RWPE1 (cell line): ENCODE measurements at regions not wholly inside any gene's neighbourhood (a gene's known extent, or its start where the extent isn't known, plus 50 kb on each side); places are given as distances from the start of the nearest gene placed in this dataset.

Experiments used
- CTCF ChIA-PET: fragments of 350-600 bp; sonication (Branson Sonifier 250); formaldehyde crosslinking; extraction: SDS; loops from one replicate; lab custom pipeline; 2021; lab: Yijun Ruan, JAX
- POLR2A ChIA-PET: fragments of 400-600 bp; formaldehyde crosslinking; extraction: SDS; loops from one replicate; lab custom pipeline; 2020; ENCODE audit warnings: antibody characterized with exemption; ENCODE audit not compliant: low non-redundant PET; lab: Yijun Ruan, JAX
- DNase-seq: peaks from one replicate; pipeline ENCODE4 v3.0.0; 2012; ENCODE audit warnings: low spot score
- H3K27ac ChIP-seq: fragments of 450-650 bp; 2 replicates; pipeline ENCODE4 v1.5.1; 2017
- TF ChIP-seq, protein P1 (sequence below): fragments of 450-650 bp; conservative IDR thresholded peaks from 2 replicates; pipeline ENCODE4 v1.5.1; 2017; ENCODE audit warnings: low read depth, mild to moderate bottlenecking

DNA sequence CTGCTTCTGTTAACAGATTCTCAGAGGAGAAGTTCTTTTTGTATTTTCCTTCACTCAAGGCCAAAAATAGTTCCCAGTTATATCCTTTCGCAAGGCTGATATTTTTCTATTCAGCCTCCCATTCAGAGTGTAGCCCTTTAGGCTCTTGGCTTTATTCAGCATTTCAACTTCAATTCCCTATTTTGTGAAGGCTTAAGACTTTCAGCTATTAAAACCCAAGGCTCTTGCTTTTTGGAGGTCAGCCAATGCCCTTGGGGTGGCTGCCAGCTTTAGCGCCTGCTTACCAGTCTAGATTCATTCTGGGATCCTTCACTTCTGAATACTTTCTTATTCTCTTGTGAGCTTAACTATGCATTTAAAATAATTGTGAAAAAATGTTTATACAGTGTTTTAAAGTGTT lies 57.3 kb upstream of the ADGRA3 start:
- ChIA-PET CTCF (no interaction called here), POLR2A (no interaction called here)
- TF ChIP-seq, protein P1, sequence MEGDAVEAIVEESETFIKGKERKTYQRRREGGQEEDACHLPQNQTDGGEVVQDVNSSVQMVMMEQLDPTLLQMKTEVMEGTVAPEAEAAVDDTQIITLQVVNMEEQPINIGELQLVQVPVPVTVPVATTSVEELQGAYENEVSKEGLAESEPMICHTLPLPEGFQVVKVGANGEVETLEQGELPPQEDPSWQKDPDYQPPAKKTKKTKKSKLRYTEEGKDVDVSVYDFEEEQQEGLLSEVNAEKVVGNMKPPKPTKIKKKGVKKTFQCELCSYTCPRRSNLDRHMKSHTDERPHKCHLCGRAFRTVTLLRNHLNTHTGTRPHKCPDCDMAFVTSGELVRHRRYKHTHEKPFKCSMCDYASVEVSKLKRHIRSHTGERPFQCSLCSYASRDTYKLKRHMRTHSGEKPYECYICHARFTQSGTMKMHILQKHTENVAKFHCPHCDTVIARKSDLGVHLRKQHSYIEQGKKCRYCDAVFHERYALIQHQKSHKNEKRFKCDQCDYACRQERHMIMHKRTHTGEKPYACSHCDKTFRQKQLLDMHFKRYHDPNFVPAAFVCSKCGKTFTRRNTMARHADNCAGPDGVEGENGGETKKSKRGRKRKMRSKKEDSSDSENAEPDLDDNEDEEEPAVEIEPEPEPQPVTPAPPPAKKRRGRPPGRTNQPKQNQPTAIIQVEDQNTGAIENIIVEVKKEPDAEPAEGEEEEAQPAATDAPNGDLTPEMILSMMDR, result no peak
- H3K27ac ChIP-seq, result no peak overlapping the region
- DNase-seq, result peak; percentile 6

DNA sequence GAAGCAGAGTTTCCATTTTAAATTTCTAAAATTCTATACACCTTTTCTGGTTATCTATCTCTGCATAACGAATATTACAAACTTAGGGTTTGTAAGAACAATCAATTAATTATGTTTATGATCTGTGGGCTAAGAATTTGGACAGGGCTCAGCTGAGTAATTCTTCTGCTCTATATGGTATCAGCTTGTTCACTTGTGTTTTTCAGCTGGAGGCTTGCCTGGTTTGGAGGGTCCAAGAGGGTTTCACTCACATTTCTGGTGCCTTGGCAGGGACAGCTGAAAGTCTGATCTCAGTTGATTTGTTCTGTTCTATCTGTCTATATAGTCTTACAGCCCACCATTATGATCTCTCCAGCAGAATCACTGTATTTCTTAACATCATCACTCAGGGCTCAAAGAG lies 57.8 kb upstream of the ADGRA3 start:
- no peak overlapping the region for H3K27ac ChIP-seq
- DNase-seq, result no peak
- CTCF ChIA-PET, result no interaction called here
- TF ChIP-seq, protein P1, result no peak
- POLR2A ChIA-PET, result no interaction called here

DNA sequence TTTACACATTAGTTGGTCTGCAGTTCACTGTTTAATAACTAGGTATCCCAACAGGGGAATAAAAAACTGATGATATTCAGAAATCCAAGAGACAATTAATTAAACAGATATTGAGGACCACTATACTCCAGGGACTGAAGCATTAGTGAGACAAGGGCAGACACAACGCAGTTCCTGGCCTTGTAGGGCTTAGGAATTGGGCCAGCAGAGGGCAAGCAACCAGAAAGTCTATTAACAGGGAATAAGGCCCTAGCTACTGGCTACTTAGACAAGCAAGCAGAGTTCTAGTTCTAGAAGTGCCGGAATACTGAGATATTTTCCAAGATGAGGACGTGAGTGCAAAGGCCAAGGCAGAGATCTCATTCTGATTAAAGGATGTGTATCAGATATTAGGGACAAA lies 58.6 kb upstream of the ADGRA3 start:
- CTCF ChIA-PET, result no interaction called here
- H3K27ac ChIP-seq, result no peak overlapping the region
- POLR2A ChIA-PET, result no interaction called here
- no peak for DNase-seq
- TF ChIP-seq, protein P1, result no peak

DNA sequence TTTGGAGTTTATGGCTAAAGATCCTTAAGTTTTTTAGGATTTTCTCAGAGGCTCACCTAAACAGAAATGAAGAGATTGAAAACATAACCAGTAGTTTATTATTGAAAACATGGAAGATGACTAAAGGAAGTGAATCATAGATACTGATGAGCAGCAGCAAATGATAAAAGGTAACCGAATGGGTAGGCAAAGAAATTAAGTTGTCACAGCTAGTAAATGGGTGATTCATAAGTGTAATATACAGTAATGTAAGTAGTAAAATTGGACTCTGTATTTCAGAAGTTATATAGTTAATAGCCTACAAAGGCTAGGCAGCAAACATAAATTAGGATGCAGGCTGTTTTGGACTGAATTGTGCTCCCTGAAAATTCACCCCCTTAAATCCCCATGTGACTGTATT lies 59.0 kb upstream of the ADGRA3 start:
- TF ChIP-seq, protein P1, result no peak
- DNase-seq, result peak; percentile 4
- POLR2A ChIA-PET, result no interaction called here
- CTCF ChIA-PET, result no interaction called here
- H3K27ac ChIP-seq, result no peak overlapping the region

DNA sequence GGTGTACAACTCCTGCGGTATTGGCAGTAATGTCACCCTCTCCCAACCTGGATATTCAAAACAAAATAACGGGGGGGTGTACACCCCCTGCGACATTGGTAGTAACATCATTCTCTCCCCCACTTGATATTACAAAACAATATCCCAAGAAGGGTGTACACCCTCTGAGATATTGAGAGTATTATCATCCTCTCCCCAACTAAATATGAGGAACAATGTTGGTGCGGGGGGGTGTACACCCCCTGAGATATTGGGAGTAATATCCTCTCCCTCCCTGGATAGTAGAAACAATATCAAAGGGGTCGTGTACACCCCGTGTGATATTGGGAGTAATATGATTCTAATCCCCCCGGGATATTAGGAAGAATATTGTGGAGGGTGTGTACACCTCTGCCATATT lies 71.4 kb upstream of the ADGRA3 start:
- DNase-seq, result no peak

DNA sequence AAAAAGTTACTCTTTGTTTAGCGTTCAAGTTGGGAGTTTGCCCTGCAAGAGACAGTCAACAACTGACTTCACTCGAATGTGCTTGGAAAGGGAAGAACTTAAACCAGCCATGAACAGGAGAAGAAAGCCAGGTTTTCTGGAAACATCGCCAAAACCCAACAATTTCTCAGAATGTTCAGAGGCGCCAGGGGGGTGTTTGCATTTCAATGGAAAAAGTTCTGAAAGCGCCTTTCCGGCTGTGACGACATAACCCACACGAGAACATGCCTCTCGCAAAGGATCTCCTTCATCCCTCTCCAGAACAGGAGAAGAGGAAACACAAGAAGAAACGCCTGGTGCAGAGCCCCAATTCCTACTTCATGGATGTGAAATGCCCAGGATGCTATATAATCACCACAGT lies 78.1 kb upstream of the ADGRA3 start:
- H3K27ac ChIP-seq, result no peak overlapping the region
- no peak for DNase-seq
- ChIA-PET POLR2A (no interaction called here), CTCF (no interaction called here)
- TF ChIP-seq, protein P1, result no peak

More for the DNA sequence above, 71.4 kb upstream of the ADGRA3 start:
- TF ChIP-seq, protein P1, result no peak
- no peak overlapping the region for H3K27ac ChIP-seq
- CTCF ChIA-PET, result no interaction called here
- POLR2A ChIA-PET, result no interaction called here

DNA sequence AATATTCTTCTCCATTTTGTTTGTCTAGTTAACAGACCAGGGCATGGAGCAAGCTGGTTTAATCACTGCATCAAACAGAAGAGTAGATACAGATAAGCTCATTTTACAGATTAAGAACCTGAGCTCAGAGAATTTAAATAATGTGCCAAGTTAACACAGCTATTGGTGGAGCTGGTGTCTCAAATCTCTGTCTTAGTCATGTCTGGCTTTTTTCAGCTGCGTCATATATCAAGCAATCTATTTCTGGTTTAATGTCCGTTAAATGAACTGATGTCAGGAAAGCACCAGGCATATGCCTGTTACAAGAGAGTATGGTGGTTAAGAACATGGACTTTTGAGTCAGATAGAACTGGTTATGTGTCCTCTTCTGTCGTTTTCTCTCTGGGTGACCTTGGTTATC lies 79.8 kb upstream of the ADGRA3 start:
- CTCF ChIA-PET, result no interaction called here
- TF ChIP-seq, protein P1, result no peak

More for the DNA sequence above, 79.8 kb upstream of the ADGRA3 start:
- DNase-seq, result no peak
- POLR2A ChIA-PET, result no interaction called here
- no peak overlapping the region for H3K27ac ChIP-seq
